SK-N-SH (cell line): ENCODE measurements at regions not wholly inside any gene's neighbourhood (a gene's known extent, or its start where the extent isn't known, plus 50 kb on each side); places are given as distances from the start of the nearest gene placed in this dataset.

Experiments
- CTCF ChIA-PET: fragments of 300-600, 350-600 bp; formaldehyde crosslinking; extraction: SDS; loops from one replicate; lab custom pipeline; 2021; lab: Yijun Ruan, JAX
- POLR2A ChIA-PET: fragments of 350-600 bp; sonication (Branson Sonifier 250); formaldehyde crosslinking; extraction: SDS; loops from one replicate; lab custom pipeline; 2020; ENCODE audit warnings: antibody characterized with exemption, inconsistent platforms; lab: Yijun Ruan, JAX
- DNase-seq: peaks from one replicate; pipeline ENCODE4 v3.0.0; 2012
- H2AFZ ChIP-seq: fragments of 200-600 bp; sonication (generic); 2 replicates; pipeline ENCODE4 v1.8.1; 2016; ENCODE audit warnings: antibody characterized with exemption, mild to moderate bottlenecking, low read depth
- H3F3A ChIP-seq: fragments of 200-600 bp; sonication (generic); replicated peaks from 2 replicates; pipeline ENCODE3; 2016; ENCODE audit warnings: antibody characterized with exemption, mild to moderate bottlenecking; ENCODE audit not compliant: insufficient read depth
- H3K27ac ChIP-seq, 2 experiments: fragments of 200-500 bp in 1 of 2; fragments of 200-600 bp in 1 of 2; sonication (Bioruptor generic) in 1 of 2; sonication (generic), shearing (Covaris generic) in 1 of 2; 2 replicates each; pipeline versions ENCODE4 v1.5.1 to v1.6.1; 2014 to 2016; ENCODE audit warnings: low read depth in 2 of 2, inconsistent platforms in 1 of 2, low read length in 1 of 2, mild to moderate bottlenecking in 1 of 2, mixed read lengths in 1 of 2
- H3K27me3 ChIP-seq: fragments of 200-600 bp; sonication (generic), shearing (Covaris generic); 2 replicates; pipeline ENCODE4 v1.6.1; 2016; ENCODE audit warnings: mixed run types; ENCODE audit not compliant: insufficient read depth
- H3K36me3 ChIP-seq, 2 experiments: fragments of 200-500 bp in 1 of 2; fragments of 200-600 bp in 1 of 2; sonication (Bioruptor generic) in 1 of 2; sonication (generic) in 1 of 2; replicated peaks in 1 of 2; 2 replicates each; pipeline versions ENCODE3 to v1.5.1; 2014 to 2016; ENCODE audit warnings: low read length in 1 of 2, mild to moderate bottlenecking in 1 of 2; ENCODE audit not compliant: insufficient read depth in 2 of 2, control insufficient read depth in 1 of 2
- H3K4me1 ChIP-seq, 2 experiments: fragments of 200-500 bp in 1 of 2; fragments of 200-600 bp in 1 of 2; sonication (Bioruptor generic) in 1 of 2; sonication (generic), shearing (Covaris generic) in 1 of 2; 2 replicates each; pipeline versions ENCODE4 v1.5.1 to v1.6.1; 2014 to 2016; ENCODE audit warnings: low read depth in 1 of 2, low read length in 1 of 2, mixed run types in 1 of 2; ENCODE audit not compliant: insufficient read depth in 2 of 2, control insufficient read depth in 1 of 2
- H3K4me2 ChIP-seq: fragments of 200-600 bp; sonication (generic), shearing (Covaris generic); 2 replicates; pipeline ENCODE4 v1.6.1; 2017; ENCODE audit warnings: mixed run types
- H3K4me3 ChIP-seq, 2 experiments: fragments of 200-500 bp in 1 of 2; fragments of 200-600 bp in 1 of 2; sonication (Bioruptor generic) in 1 of 2; sonication (generic), shearing (Covaris generic) in 1 of 2; 2 replicates each; pipeline versions ENCODE4 v1.5.1 to v1.8.1; 2014 to 2016; ENCODE audit warnings: low read depth in 2 of 2, inconsistent platforms in 1 of 2, low read length in 1 of 2, mild to moderate bottlenecking in 1 of 2, mixed read lengths in 1 of 2, moderate library complexity in 1 of 2
- H3K79me2 ChIP-seq: fragments of 200-600 bp; sonication (generic); 2 replicates; pipeline ENCODE4 v1.8.1; 2017; ENCODE audit warnings: mild to moderate bottlenecking; ENCODE audit not compliant: insufficient read depth
- H3K9ac ChIP-seq: fragments of 200-600 bp; sonication (generic); 2 replicates; pipeline ENCODE4 v1.6.1; 2017; ENCODE audit warnings: mixed run types
- H3K9me2 ChIP-seq: fragments of 200-600 bp; sonication (generic); 2 replicates; pipeline ENCODE4 v1.6.1; 2017; ENCODE audit warnings: mixed run types
- H3K9me3 ChIP-seq: fragments of 200-600 bp; sonication (generic); 2 replicates; pipeline ENCODE4 v1.6.1; 2017; ENCODE audit warnings: mixed run types, mild to moderate bottlenecking, moderate library complexity
- H4K20me1 ChIP-seq: fragments of 200-600 bp; sonication (generic); 2 replicates; pipeline ENCODE4 v1.6.1; 2017; ENCODE audit warnings: mild to moderate bottlenecking, mixed run types; ENCODE audit not compliant: insufficient read depth
- ELF1 ChIP-seq: IDR thresholded peaks from 2 replicates; pipeline ENCODE4 v1.4.0; 2012
- EP300 ChIP-seq, 2 experiments: IDR thresholded peaks; 2 replicates each; pipeline versions ENCODE4 v1.4.0 to v1.6.1; 2012; ENCODE audit warnings: borderline replicate concordance in 1 of 2, low read depth in 1 of 2, low read length in 1 of 2
- EZH2phosphoT487 ChIP-seq: fragments of 200-600 bp; sonication (generic); IDR thresholded peaks from 2 replicates; pipeline ENCODE4 v1.6.1; 2017; ENCODE audit warnings: low read depth, mixed run types, mild to moderate bottlenecking, antibody characterized with exemption, moderate library complexity, borderline replicate concordance
- FOSL2 ChIP-seq: IDR thresholded peaks from 2 replicates; pipeline ENCODE4 v1.4.0; 2012; ENCODE audit warnings: low read depth, mild to moderate bottlenecking, moderate library complexity, borderline replicate concordance
- FOXM1 ChIP-seq: IDR thresholded peaks from 2 replicates; pipeline ENCODE4 v1.4.0; 2012; ENCODE audit warnings: low read depth, mild to moderate bottlenecking
- GABPA ChIP-seq: IDR thresholded peaks from 2 replicates; pipeline ENCODE4 v1.4.0; 2012; ENCODE audit warnings: low read depth, mild to moderate bottlenecking
- GATA2 ChIP-seq: sonication (generic); formaldehyde crosslinking; IDR thresholded peaks from 2 replicates; pipeline ENCODE4 v1.5.0; 2020; ENCODE audit warnings: mild to moderate bottlenecking, missing genetic modification reagents
- MEF2A ChIP-seq: IDR thresholded peaks from 2 replicates; pipeline ENCODE4 v1.4.0; 2012; ENCODE audit warnings: low read depth, borderline replicate concordance
- MXI1 ChIP-seq: IDR thresholded peaks from 2 replicates; pipeline ENCODE4 v1.6.1; 2012; ENCODE audit warnings: mild to moderate bottlenecking, low read depth, low read length, improper control_type of control experiment
- PBX3 ChIP-seq: IDR thresholded peaks from 2 replicates; pipeline ENCODE4; 2012
- POLR2AphosphoS5 ChIP-seq: IDR thresholded peaks from 2 replicates; pipeline ENCODE4 v1.6.1; 2012; ENCODE audit warnings: low read depth, low read length
- RCOR1 ChIP-seq: fragments of 150-350 bp; IDR thresholded peaks from 2 replicates; pipeline ENCODE4 v1.6.1; 2017; ENCODE audit warnings: antibody characterized with exemption, low read length
- RFX5 ChIP-seq: IDR thresholded peaks from 2 replicates; pipeline ENCODE4 v1.6.1; 2012; ENCODE audit warnings: mild to moderate bottlenecking, improper control_type of control experiment, low read length
- SIN3A ChIP-seq: IDR thresholded peaks from 2 replicates; pipeline ENCODE4 v1.6.1; 2012; ENCODE audit warnings: low read depth, mild to moderate bottlenecking, low read length, moderate library complexity, borderline replicate concordance
- TAF1 ChIP-seq: IDR thresholded peaks from 2 replicates; pipeline ENCODE4 v1.6.1; 2012; ENCODE audit warnings: low read depth, mild to moderate bottlenecking, low read length, moderate library complexity, borderline replicate concordance
- TCF12 ChIP-seq: IDR thresholded peaks from 2 replicates; pipeline ENCODE4 v1.4.0; 2012
- USF1 ChIP-seq: IDR thresholded peaks from 2 replicates; pipeline ENCODE4 v1.4.0; 2012; ENCODE audit warnings: low read depth, borderline replicate concordance
- USF2 ChIP-seq: fragments of 150-350 bp; IDR thresholded peaks from 2 replicates; pipeline ENCODE4 v1.6.1; 2017; ENCODE audit warnings: antibody characterized with exemption, low read length, low read depth, borderline replicate concordance
- WGBS: methylation state at CpG from one replicate; pipeline ENCODE4 v1.1.6; 2017; ENCODE audit warnings: low lambda C conversion rate; 5-methylcytosine and 5-hydroxymethylcytosine counted together
- TF ChIP-seq, protein P1 (sequence below): fragments of 150-350 bp; IDR thresholded peaks from 2 replicates; pipeline ENCODE4 v1.6.1; 2016; ENCODE audit warnings: mild to moderate bottlenecking, low read depth, low read length
- TF ChIP-seq, protein P2 (sequence below): IDR thresholded peaks from 2 replicates; pipeline ENCODE4 v1.4.0; 2012; ENCODE audit warnings: low read depth

DNA sequence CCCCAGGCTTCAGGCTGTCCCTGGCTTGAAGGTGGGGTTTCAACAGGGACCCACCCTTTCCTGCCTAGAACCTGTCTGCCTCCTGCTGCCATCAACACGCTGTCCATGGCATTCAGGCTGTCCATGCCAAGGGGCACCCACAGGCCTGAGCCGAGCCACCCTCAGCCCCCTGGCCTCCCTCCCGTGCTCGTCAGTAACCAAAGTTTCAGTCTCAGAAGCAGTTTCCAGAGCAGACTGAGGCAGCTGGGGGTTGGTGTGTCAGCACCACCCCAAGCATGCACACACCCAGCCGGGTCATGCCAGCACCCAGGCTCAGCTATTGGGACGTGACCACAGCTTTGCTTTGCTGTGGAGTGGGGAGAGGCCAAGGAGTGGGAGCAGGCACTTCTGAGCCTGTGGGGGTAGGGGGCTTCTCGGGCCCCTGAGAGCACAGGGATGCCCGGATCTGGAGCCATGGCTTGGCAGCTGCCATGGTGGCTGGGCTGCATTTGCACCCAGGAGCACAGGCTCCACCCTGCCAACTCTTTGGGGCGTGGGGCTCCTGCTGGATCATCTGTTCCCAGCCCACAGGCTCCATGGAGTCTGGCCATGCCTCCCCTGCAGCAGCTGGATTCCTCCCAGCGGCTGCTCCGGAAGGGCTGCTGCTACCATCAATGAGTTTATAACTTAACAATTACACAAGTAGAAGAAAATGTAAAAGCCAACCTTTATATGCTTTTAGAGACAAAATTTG is 314.5 kb upstream of the SEMA3C start:
- H2AFZ ChIP-seq: no peak overlapping the region

More for the DNA sequence above, 314.5 kb upstream of the SEMA3C start:
- no peaks in the 10 kb centered on the region for H3K27me3 ChIP-seq
- H3F3A ChIP-seq: no peaks in the 10 kb centered on the region
- peak; percentile 12 for DNase-seq
- H3K9me2 ChIP-seq: no peaks in the 10 kb centered on the region
- H3K79me2 ChIP-seq: no peaks in the 10 kb centered on the region
- no peak overlapping the region for H3K27ac ChIP-seq
- ChIA-PET POLR2A (no interaction called here), CTCF (interaction anchor here (1.6 kb wide), 1 partner anchor 215 kb away, joined by 3 read pairs; no protein-coding TSS in a partner anchor)
- no peak overlapping the region for H3K4me3 ChIP-seq
- no peaks in the 10 kb centered on the region for H3K36me3 ChIP-seq
- H4K20me1 ChIP-seq: no peaks in the 10 kb centered on the region
- H3K4me2 ChIP-seq: no peak overlapping the region
- no peak overlapping the region for H3K9ac ChIP-seq
- no peaks in the 10 kb centered on the region for H3K9me3 ChIP-seq
- peaks cover 0 to 18% of the 10 kb centered on the region in 2 experiments; a peak in 2 of 4 replicates for H3K4me1 ChIP-seq
- 87% methylated on average over 10 of the region's 11 CpGs for WGBS
- no peak for TF ChIP-seq GATA2 (CRISPR knock-in tag)
- TF ChIP-seq EP300 (IDR thresholded peaks at IDR 0.05; ENCODE audit: borderline replicate concordance in 1 of 2, low read depth in 1 of 2, low read length in 1 of 2): no peak
- no peak for TF ChIP-seq FOXM1
- no peak for TF ChIP-seq EZH2phosphoT487
- no peak for TF ChIP-seq GABPA
- TF ChIP-seq POLR2AphosphoS5: no peak
- TF ChIP-seq, protein P1, sequence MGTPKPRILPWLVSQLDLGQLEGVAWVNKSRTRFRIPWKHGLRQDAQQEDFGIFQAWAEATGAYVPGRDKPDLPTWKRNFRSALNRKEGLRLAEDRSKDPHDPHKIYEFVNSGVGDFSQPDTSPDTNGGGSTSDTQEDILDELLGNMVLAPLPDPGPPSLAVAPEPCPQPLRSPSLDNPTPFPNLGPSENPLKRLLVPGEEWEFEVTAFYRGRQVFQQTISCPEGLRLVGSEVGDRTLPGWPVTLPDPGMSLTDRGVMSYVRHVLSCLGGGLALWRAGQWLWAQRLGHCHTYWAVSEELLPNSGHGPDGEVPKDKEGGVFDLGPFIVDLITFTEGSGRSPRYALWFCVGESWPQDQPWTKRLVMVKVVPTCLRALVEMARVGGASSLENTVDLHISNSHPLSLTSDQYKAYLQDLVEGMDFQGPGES: no peak
- TF ChIP-seq PBX3: no peak
- TF ChIP-seq ELF1: no peak
- no peak for TF ChIP-seq MEF2A
- TF ChIP-seq TAF1: no peak
- no peak for TF ChIP-seq RCOR1
- TF ChIP-seq, protein P2, sequence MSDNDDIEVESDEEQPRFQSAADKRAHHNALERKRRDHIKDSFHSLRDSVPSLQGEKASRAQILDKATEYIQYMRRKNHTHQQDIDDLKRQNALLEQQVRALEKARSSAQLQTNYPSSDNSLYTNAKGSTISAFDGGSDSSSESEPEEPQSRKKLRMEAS: no peak
- TF ChIP-seq USF2: no peak
- TF ChIP-seq TCF12: no peak
- TF ChIP-seq FOSL2: no peak
- TF ChIP-seq USF1: no peak
- no peak for TF ChIP-seq RFX5
- TF ChIP-seq SIN3A: no peak
- no peak for TF ChIP-seq MXI1
- TF ChIP-seq, all 33 proteins: peak for 0
